Stimulated activated CD4-positive, alpha-beta T cell treated with anti-CD3 and anti-CD28 coated beads, Interleukin-15, amount 100 ng/mL, for 48 hours (primary cell): ENCODE measurements at regions not wholly inside any gene's neighbourhood (a gene's known extent, or its start where the extent isn't known, plus 50 kb on each side); places are given as distances from the start of the nearest gene placed in this dataset.

Source experiments
- DNase-seq, 2 donors: peaks; one replicate each; pipeline ENCODE4 v3.0.0-alpha.2; 2020; ENCODE audit warnings: low read depth in 2 of 2

- no peak for DNase-seq
Measured at GRCh38 chr1:172980971-172981370, 69.8 kb downstream of the TNFSF18 start.
